Neuronal stem cell (in vitro differentiated cells): ENCODE measurements at regions not wholly inside any gene's neighbourhood (a gene's known extent, or its start where the extent isn't known, plus 50 kb on each side); places are given as distances from the start of the nearest gene placed in this dataset.

Source experiments
- DNase-seq: peaks from one replicate; pipeline ENCODE4 v3.0.0-alpha.2; 2013; ENCODE audit warnings: low spot score
- H2AFZ ChIP-seq: one replicate; pipeline ENCODE4 v1.6.1; 2013; ENCODE audit warnings: mild to moderate bottlenecking, low read length, inconsistent platforms
- H2AK5ac ChIP-seq: 2 replicates; pipeline ENCODE4 v1.6.1; 2013; ENCODE audit warnings: low read depth, mild to moderate bottlenecking, inconsistent platforms, low read length, moderate library complexity, mixed read lengths
- H2BK120ac ChIP-seq: 2 replicates; pipeline ENCODE4 v1.6.1; 2013; ENCODE audit warnings: low read depth, mild to moderate bottlenecking, inconsistent platforms, low read length, moderate library complexity, mixed read lengths
- H2BK12ac ChIP-seq: one replicate; pipeline ENCODE4 v1.6.1; 2013; ENCODE audit warnings: low read length, inconsistent platforms
- H2BK15ac ChIP-seq: 2 replicates; pipeline ENCODE4 v1.6.1; 2013; ENCODE audit warnings: mild to moderate bottlenecking, low read length, inconsistent platforms, mixed read lengths
- H2BK5ac ChIP-seq: one replicate; pipeline ENCODE4 v1.6.1; 2013; ENCODE audit warnings: inconsistent platforms, mild to moderate bottlenecking, low read length, moderate library complexity
- H3K14ac ChIP-seq: one replicate; pipeline ENCODE4 v1.6.1; 2013; ENCODE audit warnings: low read length, inconsistent platforms
- H3K18ac ChIP-seq: 2 replicates; pipeline ENCODE4 v1.6.1; 2013; ENCODE audit warnings: low read length, inconsistent platforms
- H3K23ac ChIP-seq: 2 replicates; pipeline ENCODE4 v1.6.1; 2013; ENCODE audit warnings: low read depth, mild to moderate bottlenecking, mixed read lengths, low read length, inconsistent platforms; ENCODE audit not compliant: poor library complexity
- H3K27ac ChIP-seq: replicated peaks from 3 replicates; pipeline ENCODE4 v1.5.1; 2013; ENCODE audit warnings: low read length, inconsistent platforms
- H3K27me3 ChIP-seq, 3 experiments: 2 replicates each; pipeline ENCODE4 v1.6.1; 2013; ENCODE audit warnings: low read length in 3 of 3, mild to moderate bottlenecking in 2 of 3, inconsistent platforms in 1 of 3, low read depth in 1 of 3, mixed read lengths in 1 of 3, moderate library complexity in 1 of 3; ENCODE audit not compliant: control insufficient read depth in 3 of 3, insufficient read depth in 3 of 3
- H3K36me3 ChIP-seq, 2 donors: replicated peaks in 1 of 2; 2 replicates each; pipeline ENCODE4 v1.6.1; 2013; ENCODE audit warnings: low read length in 2 of 2; ENCODE audit not compliant: control insufficient read depth in 2 of 2, insufficient read depth in 2 of 2
- H3K4ac ChIP-seq: 2 replicates; pipeline ENCODE4 v1.6.1; 2013; ENCODE audit warnings: inconsistent platforms, mild to moderate bottlenecking, low read length, moderate library complexity
- H3K4me1 ChIP-seq, 2 donors: 1 replicate in 1 of 2; 2 replicates in 1 of 2; pipeline ENCODE4 v1.6.1; 2013; ENCODE audit warnings: low read length in 2 of 2, low read depth in 1 of 2; ENCODE audit not compliant: control insufficient read depth in 2 of 2, insufficient read depth in 1 of 2
- H3K4me2 ChIP-seq: one replicate; pipeline ENCODE4 v1.6.1; 2013; ENCODE audit warnings: mild to moderate bottlenecking, low read length, inconsistent platforms; ENCODE audit not compliant: insufficient read depth, poor library complexity, severe bottlenecking
- H3K4me3 ChIP-seq, 2 donors: 2 replicates each; pipeline ENCODE4 v1.5.1; 2013; ENCODE audit warnings: low read length in 2 of 2, mild to moderate bottlenecking in 2 of 2, inconsistent platforms in 1 of 2, moderate library complexity in 1 of 2
- H3K79me1 ChIP-seq: one replicate; pipeline ENCODE4 v1.6.1; 2013; ENCODE audit warnings: low read depth, mild to moderate bottlenecking, inconsistent platforms, low read length, moderate library complexity
- H3K9ac ChIP-seq: one replicate; pipeline ENCODE4 v1.6.1; 2013; ENCODE audit warnings: mild to moderate bottlenecking, low read depth, low read length, inconsistent platforms; ENCODE audit not compliant: poor library complexity
- H3K9me3 ChIP-seq, 2 donors: replicated peaks in 1 of 2; 2 replicates each; pipeline versions ENCODE3 to v1.6.1; 2013; ENCODE audit warnings: low read length in 2 of 2, mild to moderate bottlenecking in 2 of 2, inconsistent platforms in 1 of 2, low read depth in 1 of 2, mixed read lengths in 1 of 2, moderate library complexity in 1 of 2; ENCODE audit not compliant: control insufficient read depth in 2 of 2, insufficient read depth in 1 of 2
- H4K8ac ChIP-seq: one replicate; pipeline ENCODE4 v1.6.1; 2013; ENCODE audit warnings: low read depth, mild to moderate bottlenecking, inconsistent platforms, low read length, moderate library complexity
- H4K91ac ChIP-seq: one replicate; pipeline ENCODE4 v1.6.1; 2013; ENCODE audit warnings: low read length, low read depth, mild to moderate bottlenecking, inconsistent platforms; ENCODE audit not compliant: poor library complexity
- WGBS, 2 donors: extraction: QIAGEN DNeasy Blood & Tissue Kit; methylation state at CpG; one replicate each; pipeline ENCODE4 v1.1.7; 2013; ENCODE audit warnings: missing lambda C conversion rate in 2 of 2, mixed read lengths in 1 of 2; ENCODE audit not compliant: insufficient read length in 2 of 2, insufficient replicate concordance in 1 of 2; ENCODE audit errors: extremely low coverage in 2 of 2; 5-methylcytosine and 5-hydroxymethylcytosine counted together

GRCh38 chr2:17235167-17235566 lies 283.1 kb downstream of the RAD51AP2 start:
- Histone ChIP-seq H3K14ac (no peak overlapping the region), H4K91ac (no peak overlapping the region), H3K4me2 (no peak overlapping the region), H3K4me3 (no peak overlapping the region), H2BK5ac (no peak overlapping the region), H2BK15ac (no peak overlapping the region), H3K27ac (no peak overlapping the region), H3K27me3 (no peaks in the 10 kb centered on the region), H3K9ac (no peak overlapping the region), H3K23ac (no peak overlapping the region), H2AFZ (no peak overlapping the region), H3K9me3 (no peaks in the 10 kb centered on the region), H3K36me3 (no peaks in the 10 kb centered on the region), H2AK5ac (no peak overlapping the region), H2BK120ac (no peak overlapping the region), H3K4me1 (no peaks in the 10 kb centered on the region), H3K79me1 (no peaks in the 10 kb centered on the region), H3K18ac (no peak overlapping the region), H4K8ac (no peak overlapping the region), H3K4ac (no peak overlapping the region), H2BK12ac (no peak overlapping the region)
- no peak for DNase-seq
- WGBS, 2 donors, result no CpG with 5 or more reads among the region's 1 CpG

GRCh38 chr2:17232776-17233556 lies 285.3 kb downstream of the RAD51AP2 start:
- no peak overlapping the region for H2AFZ ChIP-seq

GRCh38 chr2:17231394-17231965 lies 286.8 kb downstream of the RAD51AP2 start:
- no peaks in the 10 kb centered on the region for H3K79me1 ChIP-seq
- no peaks in the 10 kb centered on the region for H3K4me1 ChIP-seq
- no peaks in the 10 kb centered on the region for H3K27me3 ChIP-seq
- H3K4ac ChIP-seq, result no peak overlapping the region
- no peak overlapping the region for H2BK12ac ChIP-seq
- H3K4me2 ChIP-seq, result no peak overlapping the region
- no CpG with 5 or more reads among the region's 5 CpGs for WGBS, 2 donors
- H3K14ac ChIP-seq, result no peak overlapping the region
- no peak for DNase-seq
- no peak overlapping the region for H3K9ac ChIP-seq
- no peak overlapping the region for H2BK5ac ChIP-seq
- H2AFZ ChIP-seq, result no peak overlapping the region
- H3K23ac ChIP-seq, result no peak overlapping the region
- no peaks in the 10 kb centered on the region for H3K9me3 ChIP-seq
- H3K27ac ChIP-seq, result no peak overlapping the region
- H4K91ac ChIP-seq, result no peak overlapping the region
- no peak overlapping the region for H3K18ac ChIP-seq
- H2BK15ac ChIP-seq, result no peak overlapping the region
- no peak overlapping the region for H2BK120ac ChIP-seq
- no peak overlapping the region for H4K8ac ChIP-seq
- H3K4me3 ChIP-seq, result no peak overlapping the region
- no peak overlapping the region for H2AK5ac ChIP-seq
- no peaks in the 10 kb centered on the region for H3K36me3 ChIP-seq

More at GRCh38 chr2:17232776-17233556, 285.3 kb downstream of the RAD51AP2 start:
- no CpG with 5 or more reads among the region's 4 CpGs for WGBS, 2 donors
- Histone ChIP-seq H2BK5ac (no peak overlapping the region), H3K27ac (no peak overlapping the region), H3K9ac (no peak overlapping the region), H2AK5ac (no peak overlapping the region), H3K4me2 (no peak overlapping the region), H3K23ac (no peak overlapping the region), H3K4me3 (no peak overlapping the region), H3K4ac (no peak overlapping the region), H2BK120ac (no peak overlapping the region), H4K91ac (no peak overlapping the region), H2BK12ac (no peak overlapping the region), H3K4me1 (no peaks in the 10 kb centered on the region), H3K14ac (no peak overlapping the region), H3K36me3 (no peaks in the 10 kb centered on the region), H2BK15ac (no peak overlapping the region), H4K8ac (no peak overlapping the region), H3K79me1 (no peaks in the 10 kb centered on the region), H3K27me3 (no peaks in the 10 kb centered on the region), H3K18ac (no peak overlapping the region), H3K9me3 (no peaks in the 10 kb centered on the region)
- no peak for DNase-seq

- H3K14ac ChIP-seq, result no peak overlapping the region
- no peaks in the 10 kb centered on the region for H3K27me3 ChIP-seq
- no peak overlapping the region for H2BK12ac ChIP-seq
- H3K36me3 ChIP-seq, result no peaks in the 10 kb centered on the region
- H3K9me3 ChIP-seq, result no peaks in the 10 kb centered on the region
- no peak for DNase-seq
- H3K4me3 ChIP-seq, result no peak overlapping the region
- no peak overlapping the region for H3K4me2 ChIP-seq
- no peak overlapping the region for H2AK5ac ChIP-seq
- no peak overlapping the region for H3K9ac ChIP-seq
- no peak overlapping the region for H2AFZ ChIP-seq
- no peak overlapping the region for H2BK5ac ChIP-seq
- no peak overlapping the region for H4K91ac ChIP-seq
- H2BK15ac ChIP-seq, result no peak overlapping the region
- H3K27ac ChIP-seq, result no peak overlapping the region
- H3K23ac ChIP-seq, result no peak overlapping the region
- no peak overlapping the region for H3K18ac ChIP-seq
- no peak overlapping the region for H4K8ac ChIP-seq
- no peaks in the 10 kb centered on the region for H3K79me1 ChIP-seq
- no peak overlapping the region for H3K4ac ChIP-seq
- no peaks in the 10 kb centered on the region for H3K4me1 ChIP-seq
- no peak overlapping the region for H2BK120ac ChIP-seq
- WGBS, 2 donors, result no CpG with 5 or more reads among the region's 1 CpG
These were observed 288.8 kb downstream of the RAD51AP2 start for GRCh38 chr2:17229414-17229813.
